GM12878 (cell line): ENCODE measurements at regions not wholly inside any gene's neighbourhood (a gene's known extent, or its start where the extent isn't known, plus 50 kb on each side); places are given as distances from the start of the nearest gene placed in this dataset.

Experiments used
- ATAC-seq: fragments of 200-7000 bp; cut with Tn5 transposase; 3 replicates; pipeline ENCODE4 v1.9.1; 2020; ENCODE audit warnings: mild to moderate bottlenecking, moderate library complexity
- BruUV-seq: library from RNA; stranded (reverse); fragments of 400-500 nt; replicated peaks from 2 replicates; lab custom pipeline; 2021; lab: Mats Ljungman, UMichigan
- CTCF ChIA-PET: fragments of 300-600 bp; sonication (Branson Sonifier 250); formaldehyde crosslinking; extraction: SDS; loops from one replicate; lab custom pipeline; 2021; ENCODE audit warnings: inconsistent platforms; lab: Yijun Ruan, JAX
- POLR2A ChIA-PET: fragments of 350-600 bp; formaldehyde crosslinking; extraction: SDS; loops from one replicate; lab custom pipeline; 2021; ENCODE audit warnings: inconsistent platforms; lab: Charles Lee
- RAD21 ChIA-PET: fragments of 300-600 bp; sonication (Branson Sonifier 250); formaldehyde crosslinking; loops from one replicate; lab custom pipeline; 2023; ENCODE audit warnings: antibody characterized with exemption; ENCODE audit not compliant: unreplicated experiment; lab: Charles Lee
- SMC1A ChIA-PET: fragments of 300-600 bp; sonication (Branson Sonifier 250); formaldehyde crosslinking; loops from one replicate; lab custom pipeline; 2023; ENCODE audit not compliant: unreplicated experiment, uncharacterized antibody; lab: Charles Lee
- DNase-seq: peaks from one replicate; pipeline ENCODE4 v3.0.0-alpha.2; 2011; ENCODE audit warnings: low read depth, low spot score
- FAIRE-seq: peaks from 3 replicates; lab custom pipeline; 2011; peaks lifted over from hg19 to GRCh38; lab: Jason Lieb, UNC
- H2AFZ ChIP-seq: 2 replicates; pipeline ENCODE4 v1.6.0; 2011; ENCODE audit warnings: low read depth, low read length, control low read depth; ENCODE audit not compliant: control insufficient read depth
- H3K27ac ChIP-seq: 2 replicates; pipeline ENCODE4 v1.5.1; 2011; ENCODE audit warnings: control low read depth; ENCODE audit not compliant: control insufficient read depth, insufficient read depth
- H3K27me3 ChIP-seq, 2 experiments: replicated peaks in 1 of 2; 2 replicates each; pipeline versions ENCODE4 v1.6.0 to v1.6.1; 2011; ENCODE audit warnings: low read length in 1 of 2; ENCODE audit not compliant: control insufficient read depth in 2 of 2, insufficient read depth in 2 of 2
- H3K36me3 ChIP-seq, 2 experiments: 2 replicates each; pipeline ENCODE4 v1.5.1; 2011; ENCODE audit warnings: low read length in 1 of 2; ENCODE audit not compliant: control insufficient read depth in 2 of 2, insufficient read depth in 2 of 2
- H3K4me1 ChIP-seq: 2 replicates; pipeline ENCODE4 v1.6.1; 2011; ENCODE audit warnings: mild to moderate bottlenecking, low read length, moderate library complexity, mixed read lengths; ENCODE audit not compliant: control insufficient read depth, insufficient read depth
- H3K4me2 ChIP-seq: 2 replicates; pipeline ENCODE4 v1.6.0; 2011; ENCODE audit warnings: control low read depth; ENCODE audit not compliant: control insufficient read depth, insufficient read depth
- H3K4me3 ChIP-seq: fragments of 200-600 bp; sonication (generic); 2 replicates; pipeline ENCODE4 v1.5.1; 2016
- H3K79me2 ChIP-seq: 2 replicates; pipeline ENCODE4 v1.6.0; 2011; ENCODE audit warnings: low read length; ENCODE audit not compliant: control insufficient read depth, insufficient read depth
- H3K9ac ChIP-seq: 2 replicates; pipeline ENCODE4 v1.8.0; 2011; ENCODE audit warnings: low read length, control low read depth, mixed read lengths; ENCODE audit not compliant: control insufficient read depth, insufficient read depth
- H3K9me3 ChIP-seq: replicated peaks from 3 replicates; pipeline ENCODE4 v1.5.1; 2011; ENCODE audit warnings: mild to moderate bottlenecking, low read length; ENCODE audit not compliant: control insufficient read depth, insufficient read depth
- H4K20me1 ChIP-seq: 2 replicates; pipeline ENCODE4 v1.6.0; 2011; ENCODE audit not compliant: control insufficient read depth, insufficient read depth
- EGR1 ChIP-seq, 2 experiments: IDR thresholded peaks; 1 replicate in 1 of 2; 2 replicates in 1 of 2; pipeline ENCODE4 v1.6.1; 2011 to 2012; ENCODE audit warnings: low read depth in 2 of 2, low read length in 2 of 2, borderline replicate concordance in 1 of 2, mild to moderate bottlenecking in 1 of 2, moderate library complexity in 1 of 2
- KLF5 ChIP-seq: fragments of 450-650 bp; IDR thresholded peaks from 2 replicates; pipeline ENCODE4 v1.6.1; 2014; ENCODE audit warnings: mild to moderate bottlenecking; ENCODE audit not compliant: partially characterized antibody
- SIX5 ChIP-seq: IDR thresholded peaks from 2 replicates; pipeline ENCODE4 v1.6.1; 2011; ENCODE audit warnings: mild to moderate bottlenecking, low read depth, low read length, moderate library complexity; ENCODE audit not compliant: severe bottlenecking
- WGBS: methylation state at CpG from one replicate; pipeline ENCODE4 v1.1.6; 2016; ENCODE audit warnings: low lambda C conversion rate; ENCODE audit not compliant: insufficient replicate concordance, insufficient coverage; ENCODE audit errors: missing lambda C conversion rate; 5-methylcytosine and 5-hydroxymethylcytosine counted together
- in situ Hi-C: fragments of 300-500 bp; cut with MboI; formaldehyde crosslinking; loops from 9 replicates; pipeline ENCODE4 v1.14.3; 2018; ENCODE audit warnings: mixed read lengths
- intact Hi-C: fragments of 100-400 bp; cut with micrococcal nuclease; formaldehyde crosslinking; loops from one replicate; pipeline ENCODE4 v1.14.2; 2022; ENCODE audit not compliant: unreplicated experiment
- TF ChIP-seq, protein P1 (sequence below): IDR thresholded peaks from 2 replicates; pipeline ENCODE4 v1.6.1; 2011; ENCODE audit warnings: borderline replicate concordance, low read depth, mild to moderate bottlenecking, moderate library complexity, low read length; ENCODE audit not compliant: insufficient read depth, poor library complexity, severe bottlenecking
- TF ChIP-seq, protein P2 (sequence below): fragments of 150-350 bp; IDR thresholded peaks from 2 replicates; pipeline ENCODE4 v1.6.1; 2016; ENCODE audit warnings: low read depth, low read length
- TF ChIP-seq, protein P3 (sequence below): fragments of 450-650 bp; IDR thresholded peaks from 2 replicates; pipeline ENCODE4 v1.6.1; 2017; ENCODE audit warnings: mild to moderate bottlenecking, moderate library complexity
- TF ChIP-seq, protein P4 (sequence below): IDR thresholded peaks from 2 replicates; pipeline ENCODE4 v1.6.1; 2012; ENCODE audit warnings: mild to moderate bottlenecking, low read depth, low read length

DNA sequence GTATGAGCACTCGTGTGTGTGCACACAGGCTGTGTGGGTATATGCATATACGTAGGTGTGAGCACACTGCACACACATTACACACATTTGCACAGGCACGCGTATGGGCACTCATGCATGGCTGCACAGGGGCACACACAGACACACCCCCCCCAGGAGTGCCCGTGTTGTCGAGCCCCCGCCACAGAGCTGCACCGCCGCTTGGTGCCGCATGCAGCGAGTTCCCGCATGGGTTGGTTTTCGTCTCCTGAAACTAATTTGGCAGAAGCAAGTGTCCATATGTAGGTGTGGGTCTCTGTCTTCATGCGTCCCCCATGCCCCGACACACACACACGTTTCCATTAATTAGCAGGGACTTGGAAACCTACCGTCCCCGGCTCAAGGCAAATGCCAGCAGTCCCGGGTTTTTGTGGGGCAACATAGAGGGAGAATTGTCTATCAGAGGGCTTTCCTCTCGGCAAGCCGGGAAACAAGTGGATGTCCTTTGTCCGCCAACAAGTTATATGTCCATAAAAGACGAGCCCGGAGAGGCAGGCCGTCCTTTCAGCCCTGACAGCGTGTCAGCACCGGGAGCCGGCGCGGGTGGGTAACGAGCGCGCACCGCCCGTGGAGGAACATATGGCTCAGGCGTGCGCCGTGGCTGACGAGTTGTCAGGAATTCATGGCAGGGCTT is 1291.7 kb downstream of the BRD1 start:
- no peaks in the 10 kb centered on the region for H3K4me1 ChIP-seq
- ATAC-seq (no peak), FAIRE-seq (no peak), DNase-seq (no peak)
- H3K4me3 ChIP-seq, result no peak overlapping the region
- no peaks in the 10 kb centered on the region for H4K20me1 ChIP-seq
- no peaks in the 10 kb centered on the region for H3K27me3 ChIP-seq
- no peak overlapping the region for H3K27ac ChIP-seq
- POLR2A ChIA-PET, result no interaction called here
- WGBS, result 82% methylated on average over 39 of the region's 39 CpGs
- no peak overlapping the region for H3K9ac ChIP-seq
- no peaks in the 10 kb centered on the region; the same call in 2 of the 3 replicates for H3K9me3 ChIP-seq
- no TSS peak for BruUV-seq
- RAD21 ChIA-PET, result no interaction called here
- in situ Hi-C loops (no loop called here), intact Hi-C loops (no loop called here)
- H3K79me2 ChIP-seq, result no peaks in the 10 kb centered on the region
- H2AFZ ChIP-seq, result no peak overlapping the region
- H3K4me2 ChIP-seq, result no peak overlapping the region
- SMC1A ChIA-PET, result no interaction called here
- H3K36me3 ChIP-seq, result no peaks in the 10 kb centered on the region
- no peak for TF ChIP-seq SIX5
- TF ChIP-seq EGR1 (IDR thresholded peaks at IDR 0.05; ENCODE audit: borderline replicate concordance in 1 of 2, low read depth in 2 of 2, low read length in 2 of 2), result no peak
- TF ChIP-seq, protein P1, sequence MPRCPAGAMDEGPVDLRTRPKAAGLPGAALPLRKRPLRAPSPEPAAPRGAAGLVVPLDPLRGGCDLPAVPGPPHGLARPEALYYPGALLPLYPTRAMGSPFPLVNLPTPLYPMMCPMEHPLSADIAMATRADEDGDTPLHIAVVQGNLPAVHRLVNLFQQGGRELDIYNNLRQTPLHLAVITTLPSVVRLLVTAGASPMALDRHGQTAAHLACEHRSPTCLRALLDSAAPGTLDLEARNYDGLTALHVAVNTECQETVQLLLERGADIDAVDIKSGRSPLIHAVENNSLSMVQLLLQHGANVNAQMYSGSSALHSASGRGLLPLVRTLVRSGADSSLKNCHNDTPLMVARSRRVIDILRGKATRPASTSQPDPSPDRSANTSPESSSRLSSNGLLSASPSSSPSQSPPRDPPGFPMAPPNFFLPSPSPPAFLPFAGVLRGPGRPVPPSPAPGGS, result peak; percentile 1
- TF ChIP-seq, protein P2, sequence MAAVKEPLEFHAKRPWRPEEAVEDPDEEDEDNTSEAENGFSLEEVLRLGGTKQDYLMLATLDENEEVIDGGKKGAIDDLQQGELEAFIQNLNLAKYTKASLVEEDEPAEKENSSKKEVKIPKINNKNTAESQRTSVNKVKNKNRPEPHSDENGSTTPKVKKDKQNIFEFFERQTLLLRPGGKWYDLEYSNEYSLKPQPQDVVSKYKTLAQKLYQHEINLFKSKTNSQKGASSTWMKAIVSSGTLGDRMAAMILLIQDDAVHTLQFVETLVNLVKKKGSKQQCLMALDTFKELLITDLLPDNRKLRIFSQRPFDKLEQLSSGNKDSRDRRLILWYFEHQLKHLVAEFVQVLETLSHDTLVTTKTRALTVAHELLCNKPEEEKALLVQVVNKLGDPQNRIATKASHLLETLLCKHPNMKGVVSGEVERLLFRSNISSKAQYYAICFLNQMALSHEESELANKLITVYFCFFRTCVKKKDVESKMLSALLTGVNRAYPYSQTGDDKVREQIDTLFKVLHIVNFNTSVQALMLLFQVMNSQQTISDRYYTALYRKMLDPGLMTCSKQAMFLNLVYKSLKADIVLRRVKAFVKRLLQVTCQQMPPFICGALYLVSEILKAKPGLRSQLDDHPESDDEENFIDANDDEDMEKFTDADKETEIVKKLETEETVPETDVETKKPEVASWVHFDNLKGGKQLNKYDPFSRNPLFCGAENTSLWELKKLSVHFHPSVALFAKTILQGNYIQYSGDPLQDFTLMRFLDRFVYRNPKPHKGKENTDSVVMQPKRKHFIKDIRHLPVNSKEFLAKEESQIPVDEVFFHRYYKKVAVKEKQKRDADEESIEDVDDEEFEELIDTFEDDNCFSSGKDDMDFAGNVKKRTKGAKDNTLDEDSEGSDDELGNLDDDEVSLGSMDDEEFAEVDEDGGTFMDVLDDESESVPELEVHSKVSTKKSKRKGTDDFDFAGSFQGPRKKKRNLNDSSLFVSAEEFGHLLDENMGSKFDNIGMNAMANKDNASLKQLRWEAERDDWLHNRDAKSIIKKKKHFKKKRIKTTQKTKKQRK, result no peak
- TF ChIP-seq KLF5, result no peak
- TF ChIP-seq, protein P3, sequence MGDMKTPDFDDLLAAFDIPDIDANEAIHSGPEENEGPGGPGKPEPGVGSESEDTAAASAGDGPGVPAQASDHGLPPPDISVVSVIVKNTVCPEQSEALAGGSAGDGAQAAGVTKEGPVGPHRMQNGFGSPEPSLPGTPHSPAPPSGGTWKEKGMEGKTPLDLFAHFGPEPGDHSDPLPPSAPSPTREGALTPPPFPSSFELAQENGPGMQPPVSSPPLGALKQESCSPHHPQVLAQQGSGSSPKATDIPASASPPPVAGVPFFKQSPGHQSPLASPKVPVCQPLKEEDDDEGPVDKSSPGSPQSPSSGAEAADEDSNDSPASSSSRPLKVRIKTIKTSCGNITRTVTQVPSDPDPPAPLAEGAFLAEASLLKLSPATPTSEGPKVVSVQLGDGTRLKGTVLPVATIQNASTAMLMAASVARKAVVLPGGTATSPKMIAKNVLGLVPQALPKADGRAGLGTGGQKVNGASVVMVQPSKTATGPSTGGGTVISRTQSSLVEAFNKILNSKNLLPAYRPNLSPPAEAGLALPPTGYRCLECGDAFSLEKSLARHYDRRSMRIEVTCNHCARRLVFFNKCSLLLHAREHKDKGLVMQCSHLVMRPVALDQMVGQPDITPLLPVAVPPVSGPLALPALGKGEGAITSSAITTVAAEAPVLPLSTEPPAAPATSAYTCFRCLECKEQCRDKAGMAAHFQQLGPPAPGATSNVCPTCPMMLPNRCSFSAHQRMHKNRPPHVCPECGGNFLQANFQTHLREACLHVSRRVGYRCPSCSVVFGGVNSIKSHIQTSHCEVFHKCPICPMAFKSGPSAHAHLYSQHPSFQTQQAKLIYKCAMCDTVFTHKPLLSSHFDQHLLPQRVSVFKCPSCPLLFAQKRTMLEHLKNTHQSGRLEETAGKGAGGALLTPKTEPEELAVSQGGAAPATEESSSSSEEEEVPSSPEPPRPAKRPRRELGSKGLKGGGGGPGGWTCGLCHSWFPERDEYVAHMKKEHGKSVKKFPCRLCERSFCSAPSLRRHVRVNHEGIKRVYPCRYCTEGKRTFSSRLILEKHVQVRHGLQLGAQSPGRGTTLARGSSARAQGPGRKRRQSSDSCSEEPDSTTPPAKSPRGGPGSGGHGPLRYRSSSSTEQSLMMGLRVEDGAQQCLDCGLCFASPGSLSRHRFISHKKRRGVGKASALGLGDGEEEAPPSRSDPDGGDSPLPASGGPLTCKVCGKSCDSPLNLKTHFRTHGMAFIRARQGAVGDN, result no peak
- TF ChIP-seq, protein P4, sequence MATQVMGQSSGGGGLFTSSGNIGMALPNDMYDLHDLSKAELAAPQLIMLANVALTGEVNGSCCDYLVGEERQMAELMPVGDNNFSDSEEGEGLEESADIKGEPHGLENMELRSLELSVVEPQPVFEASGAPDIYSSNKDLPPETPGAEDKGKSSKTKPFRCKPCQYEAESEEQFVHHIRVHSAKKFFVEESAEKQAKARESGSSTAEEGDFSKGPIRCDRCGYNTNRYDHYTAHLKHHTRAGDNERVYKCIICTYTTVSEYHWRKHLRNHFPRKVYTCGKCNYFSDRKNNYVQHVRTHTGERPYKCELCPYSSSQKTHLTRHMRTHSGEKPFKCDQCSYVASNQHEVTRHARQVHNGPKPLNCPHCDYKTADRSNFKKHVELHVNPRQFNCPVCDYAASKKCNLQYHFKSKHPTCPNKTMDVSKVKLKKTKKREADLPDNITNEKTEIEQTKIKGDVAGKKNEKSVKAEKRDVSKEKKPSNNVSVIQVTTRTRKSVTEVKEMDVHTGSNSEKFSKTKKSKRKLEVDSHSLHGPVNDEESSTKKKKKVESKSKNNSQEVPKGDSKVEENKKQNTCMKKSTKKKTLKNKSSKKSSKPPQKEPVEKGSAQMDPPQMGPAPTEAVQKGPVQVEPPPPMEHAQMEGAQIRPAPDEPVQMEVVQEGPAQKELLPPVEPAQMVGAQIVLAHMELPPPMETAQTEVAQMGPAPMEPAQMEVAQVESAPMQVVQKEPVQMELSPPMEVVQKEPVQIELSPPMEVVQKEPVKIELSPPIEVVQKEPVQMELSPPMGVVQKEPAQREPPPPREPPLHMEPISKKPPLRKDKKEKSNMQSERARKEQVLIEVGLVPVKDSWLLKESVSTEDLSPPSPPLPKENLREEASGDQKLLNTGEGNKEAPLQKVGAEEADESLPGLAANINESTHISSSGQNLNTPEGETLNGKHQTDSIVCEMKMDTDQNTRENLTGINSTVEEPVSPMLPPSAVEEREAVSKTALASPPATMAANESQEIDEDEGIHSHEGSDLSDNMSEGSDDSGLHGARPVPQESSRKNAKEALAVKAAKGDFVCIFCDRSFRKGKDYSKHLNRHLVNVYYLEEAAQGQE, result no peak
- CTCF ChIA-PET, result no interaction called here
